HCT116 (cell line): ENCODE measurements at regions not wholly inside any gene's neighbourhood (a gene's known extent, or its start where the extent isn't known, plus 50 kb on each side); places are given as distances from the start of the nearest gene placed in this dataset.
A peak's percentile ranks its signal among the peaks of the same experiment; 100 is the strongest.

Experiments used
- POLR2A ChIP-seq: IDR thresholded peaks from 2 replicates; pipeline ENCODE4 v1.7.0; 2011; ENCODE audit warnings: borderline replicate concordance; ENCODE audit not compliant: insufficient read depth, insufficient read length; ENCODE audit errors: extremely low read depth
- POLR2AphosphoS5 ChIP-seq: IDR thresholded peaks from 2 replicates; pipeline ENCODE4 v1.6.1; 2011; ENCODE audit warnings: mild to moderate bottlenecking, low read depth, low read length, moderate library complexity
- YY1 ChIP-seq: IDR thresholded peaks from 2 replicates; pipeline ENCODE4 v1.6.1; 2011; ENCODE audit warnings: low read length, low read depth, moderate library complexity, mild to moderate bottlenecking; ENCODE audit not compliant: insufficient replicate concordance; ENCODE audit errors: extremely low read depth
- TF ChIP-seq, protein P1 (sequence below), 3 experiments: fragments of 200-600 bp in 1 of 3; sonication (generic) in 1 of 3; IDR thresholded peaks in 2 of 3; conservative IDR thresholded peaks in 1 of 3; 2 replicates each; pipeline ENCODE4 v1.5.1; 2012 to 2017; ENCODE audit warnings: low read depth in 2 of 3, low read length in 2 of 3, antibody characterized with exemption in 1 of 3, borderline replicate concordance in 1 of 3, control low read depth in 1 of 3, mild to moderate bottlenecking in 1 of 3, mixed read lengths in 1 of 3, mixed run types in 1 of 3, moderate library complexity in 1 of 3; ENCODE audit not compliant: insufficient read depth in 1 of 3
- TF ChIP-seq, protein P2 (sequence below): IDR thresholded peaks from 2 replicates; pipeline ENCODE4 v1.6.1; 2012
- TF ChIP-seq, protein P3 (sequence below): IDR thresholded peaks from 2 replicates; pipeline ENCODE4 v1.6.1; 2012; ENCODE audit warnings: low read depth

DNA sequence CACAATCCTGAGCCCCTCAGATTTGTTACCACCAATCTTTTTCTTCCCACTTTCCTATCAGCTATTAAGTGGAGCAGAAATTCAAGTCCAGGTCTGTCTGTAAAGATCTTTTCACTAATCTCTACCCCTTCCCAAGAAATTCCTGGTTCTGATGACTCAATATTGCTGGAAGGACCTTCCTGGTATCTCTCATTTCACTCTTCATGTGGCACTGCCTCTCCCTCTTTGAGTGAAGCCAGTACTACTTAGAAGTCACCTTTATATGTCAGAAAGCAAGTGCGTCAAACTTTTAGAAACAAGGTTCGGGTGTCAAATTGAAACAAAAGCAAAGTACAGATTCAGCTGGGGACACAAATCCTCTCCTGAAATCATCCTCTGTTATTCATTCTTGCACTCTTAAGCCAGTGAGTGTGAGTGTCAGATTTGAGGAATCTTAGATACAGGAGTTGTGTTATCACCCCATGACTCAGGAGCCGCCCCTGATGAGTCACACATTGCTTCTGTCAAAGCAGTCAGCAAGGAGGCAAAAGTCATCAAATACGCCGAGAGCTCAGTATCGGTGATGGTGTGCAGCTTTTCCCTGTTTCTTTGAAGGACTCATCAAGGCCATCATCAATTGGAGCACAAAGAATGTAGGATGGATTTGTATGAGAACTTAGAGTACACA is 313.0 kb downstream of the CETN3 start:
- TF ChIP-seq YY1 (peak; percentile 22), POLR2A (no peak), POLR2AphosphoS5 (no peak; the same call in 1 of the 2 replicates)
- TF ChIP-seq, protein P1, sequence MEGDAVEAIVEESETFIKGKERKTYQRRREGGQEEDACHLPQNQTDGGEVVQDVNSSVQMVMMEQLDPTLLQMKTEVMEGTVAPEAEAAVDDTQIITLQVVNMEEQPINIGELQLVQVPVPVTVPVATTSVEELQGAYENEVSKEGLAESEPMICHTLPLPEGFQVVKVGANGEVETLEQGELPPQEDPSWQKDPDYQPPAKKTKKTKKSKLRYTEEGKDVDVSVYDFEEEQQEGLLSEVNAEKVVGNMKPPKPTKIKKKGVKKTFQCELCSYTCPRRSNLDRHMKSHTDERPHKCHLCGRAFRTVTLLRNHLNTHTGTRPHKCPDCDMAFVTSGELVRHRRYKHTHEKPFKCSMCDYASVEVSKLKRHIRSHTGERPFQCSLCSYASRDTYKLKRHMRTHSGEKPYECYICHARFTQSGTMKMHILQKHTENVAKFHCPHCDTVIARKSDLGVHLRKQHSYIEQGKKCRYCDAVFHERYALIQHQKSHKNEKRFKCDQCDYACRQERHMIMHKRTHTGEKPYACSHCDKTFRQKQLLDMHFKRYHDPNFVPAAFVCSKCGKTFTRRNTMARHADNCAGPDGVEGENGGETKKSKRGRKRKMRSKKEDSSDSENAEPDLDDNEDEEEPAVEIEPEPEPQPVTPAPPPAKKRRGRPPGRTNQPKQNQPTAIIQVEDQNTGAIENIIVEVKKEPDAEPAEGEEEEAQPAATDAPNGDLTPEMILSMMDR (IDR thresholded peaks at IDR 0.05 in 2 of 3, conservative IDR thresholded peaks at IDR 0.05 in 1 of 3; ENCODE audit: borderline replicate concordance in 1 of 3, insufficient read depth in 1 of 3, low read depth in 2 of 3, low read length in 2 of 3): no peak
- TF ChIP-seq, protein P2, sequence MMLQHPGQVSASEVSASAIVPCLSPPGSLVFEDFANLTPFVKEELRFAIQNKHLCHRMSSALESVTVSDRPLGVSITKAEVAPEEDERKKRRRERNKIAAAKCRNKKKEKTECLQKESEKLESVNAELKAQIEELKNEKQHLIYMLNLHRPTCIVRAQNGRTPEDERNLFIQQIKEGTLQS: peak; percentile 35; the same call in 1 of the 2 replicates
- TF ChIP-seq, protein P3, sequence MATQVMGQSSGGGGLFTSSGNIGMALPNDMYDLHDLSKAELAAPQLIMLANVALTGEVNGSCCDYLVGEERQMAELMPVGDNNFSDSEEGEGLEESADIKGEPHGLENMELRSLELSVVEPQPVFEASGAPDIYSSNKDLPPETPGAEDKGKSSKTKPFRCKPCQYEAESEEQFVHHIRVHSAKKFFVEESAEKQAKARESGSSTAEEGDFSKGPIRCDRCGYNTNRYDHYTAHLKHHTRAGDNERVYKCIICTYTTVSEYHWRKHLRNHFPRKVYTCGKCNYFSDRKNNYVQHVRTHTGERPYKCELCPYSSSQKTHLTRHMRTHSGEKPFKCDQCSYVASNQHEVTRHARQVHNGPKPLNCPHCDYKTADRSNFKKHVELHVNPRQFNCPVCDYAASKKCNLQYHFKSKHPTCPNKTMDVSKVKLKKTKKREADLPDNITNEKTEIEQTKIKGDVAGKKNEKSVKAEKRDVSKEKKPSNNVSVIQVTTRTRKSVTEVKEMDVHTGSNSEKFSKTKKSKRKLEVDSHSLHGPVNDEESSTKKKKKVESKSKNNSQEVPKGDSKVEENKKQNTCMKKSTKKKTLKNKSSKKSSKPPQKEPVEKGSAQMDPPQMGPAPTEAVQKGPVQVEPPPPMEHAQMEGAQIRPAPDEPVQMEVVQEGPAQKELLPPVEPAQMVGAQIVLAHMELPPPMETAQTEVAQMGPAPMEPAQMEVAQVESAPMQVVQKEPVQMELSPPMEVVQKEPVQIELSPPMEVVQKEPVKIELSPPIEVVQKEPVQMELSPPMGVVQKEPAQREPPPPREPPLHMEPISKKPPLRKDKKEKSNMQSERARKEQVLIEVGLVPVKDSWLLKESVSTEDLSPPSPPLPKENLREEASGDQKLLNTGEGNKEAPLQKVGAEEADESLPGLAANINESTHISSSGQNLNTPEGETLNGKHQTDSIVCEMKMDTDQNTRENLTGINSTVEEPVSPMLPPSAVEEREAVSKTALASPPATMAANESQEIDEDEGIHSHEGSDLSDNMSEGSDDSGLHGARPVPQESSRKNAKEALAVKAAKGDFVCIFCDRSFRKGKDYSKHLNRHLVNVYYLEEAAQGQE: no peak
